ENCODE measurements at regions not wholly inside any gene's neighbourhood (a gene's known extent, or its start where the extent isn't known, plus 50 kb on each side); places are given as distances from the start of the nearest gene placed in this dataset.
"Not testable (repeated sequence)": the region's sequence is repeated elsewhere in the genome, so short reads cannot be mapped to it uniquely, and the experiment has no call there.

DNA sequence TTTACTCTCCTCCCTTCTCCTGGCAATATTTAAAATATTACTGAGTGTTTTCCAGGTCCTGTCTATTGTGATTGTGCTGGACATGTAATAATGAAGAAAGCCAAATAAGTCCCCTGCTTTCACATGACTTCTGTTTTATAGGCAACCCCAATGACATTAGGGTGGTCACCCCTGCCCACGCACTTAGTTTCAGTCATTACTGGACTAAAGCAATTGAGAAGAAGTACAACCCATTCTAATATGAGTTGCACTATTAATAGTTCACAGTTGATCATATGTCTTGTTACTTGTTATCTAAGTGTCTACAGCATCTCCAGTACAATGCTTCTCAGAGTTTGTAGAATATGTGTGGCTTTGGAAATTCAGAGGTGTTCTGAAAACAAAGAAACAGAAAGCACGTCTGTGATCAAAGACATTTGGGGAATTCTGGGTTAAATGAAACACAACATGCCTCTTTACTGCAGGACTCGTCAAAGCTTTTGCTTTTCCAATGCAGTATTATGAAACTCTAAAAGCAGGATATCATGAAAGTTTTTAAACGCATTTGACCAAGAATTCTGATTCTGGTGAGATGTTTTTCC, 789.5 kb downstream of the DHX35 start:
- no peak overlapping the region for H3K27ac ChIP-seq
- no peak for TF ChIP-seq EP300 (IDR thresholded peaks at IDR 0.05)
- WGBS = 89% methylated on average over 4 of the region's 4 CpGs
- H3K4me1 ChIP-seq = no peaks in the 10 kb centered on the region
- H3K9me3 ChIP-seq = peaks cover 9% of the 10 kb centered on the region
- no peaks in the 10 kb centered on the region for H3K36me3 ChIP-seq
- no peak overlapping the region for H3K4me3 ChIP-seq
- no peak for DNase-seq (ENCODE audit: low spot score in 2 of 2)
- H3K27me3 ChIP-seq = no peaks in the 10 kb centered on the region

DNA sequence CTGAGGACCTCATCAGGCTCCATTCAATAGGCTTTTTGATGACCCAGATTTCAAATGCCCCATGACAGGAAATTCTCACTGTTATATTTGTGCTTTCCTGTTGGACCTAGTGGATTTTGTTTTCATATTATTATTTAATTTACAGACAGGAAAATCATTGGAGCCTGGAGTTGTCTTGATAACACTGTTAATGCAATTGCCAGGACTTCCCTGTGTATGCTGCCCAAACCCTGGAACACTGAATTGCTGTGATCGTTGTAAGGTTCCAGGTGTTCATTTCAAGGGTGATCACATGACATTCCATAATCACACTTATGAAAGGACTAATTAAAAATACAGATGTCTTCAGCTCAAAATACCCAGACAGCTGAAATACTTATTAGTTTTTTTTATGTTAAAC, 783.2 kb downstream of the DHX35 start:
- 64% methylated on average over 1 of the region's 1 CpG for WGBS
- Histone ChIP-seq H3K36me3 (no peaks in the 10 kb centered on the region), H3K9me3 (peaks cover 9% of the 10 kb centered on the region), H3K27me3 (no peaks in the 10 kb centered on the region), H3K4me3 (no peak overlapping the region), H3K27ac (no peak overlapping the region), H3K4me1 (no peaks in the 10 kb centered on the region)
- no peak for DNase-seq (ENCODE audit: low spot score in 2 of 2)
- TF ChIP-seq EP300 (IDR thresholded peaks at IDR 0.05) (no peak), POLR2A (IDR thresholded peaks at IDR 0.05) (no peak), POLR2AphosphoS5 (IDR thresholded peaks at IDR 0.05) (no peak), CTCF (IDR thresholded peaks at IDR 0.05) (no peak)

- no peaks in the 10 kb centered on the region for H3K36me3 ChIP-seq
- no peak for TF ChIP-seq POLR2A (IDR thresholded peaks at IDR 0.05)
- 86% methylated on average over 2 of the region's 2 CpGs for WGBS
- H3K4me1 ChIP-seq = no peaks in the 10 kb centered on the region
- H3K4me3 ChIP-seq = no peak overlapping the region
- DNase-seq (ENCODE audit: low spot score in 2 of 2) = no peak
- H3K27ac ChIP-seq = no peak overlapping the region
- no peaks in the 10 kb centered on the region for H3K9me3 ChIP-seq
- H3K27me3 ChIP-seq = no peaks in the 10 kb centered on the region
Observed at GRCh38 chr20:39738651-39739050, 776.5 kb downstream of the DHX35 start.

- Histone ChIP-seq H3K36me3 (no peaks in the 10 kb centered on the region), H3K27me3 (no peaks in the 10 kb centered on the region), H3K27ac (no peak overlapping the region), H3K9me3 (no peaks in the 10 kb centered on the region), H3K4me3 (no peak overlapping the region), H3K4me1 (no peaks in the 10 kb centered on the region)
- 88% methylated on average over 6 of the region's 6 CpGs for WGBS
- no peak for TF ChIP-seq POLR2AphosphoS5 (IDR thresholded peaks at IDR 0.05)
- TF ChIP-seq CTCF (IDR thresholded peaks at IDR 0.05) = no peak
- TF ChIP-seq POLR2A (IDR thresholded peaks at IDR 0.05) = no peak
- TF ChIP-seq EP300 (IDR thresholded peaks at IDR 0.05) = no peak
- DNase-seq (ENCODE audit: low spot score in 2 of 2) = no peak
Observed at GRCh38 chr20:39736434-39737327, 774.5 kb downstream of the DHX35 start.

DNA sequence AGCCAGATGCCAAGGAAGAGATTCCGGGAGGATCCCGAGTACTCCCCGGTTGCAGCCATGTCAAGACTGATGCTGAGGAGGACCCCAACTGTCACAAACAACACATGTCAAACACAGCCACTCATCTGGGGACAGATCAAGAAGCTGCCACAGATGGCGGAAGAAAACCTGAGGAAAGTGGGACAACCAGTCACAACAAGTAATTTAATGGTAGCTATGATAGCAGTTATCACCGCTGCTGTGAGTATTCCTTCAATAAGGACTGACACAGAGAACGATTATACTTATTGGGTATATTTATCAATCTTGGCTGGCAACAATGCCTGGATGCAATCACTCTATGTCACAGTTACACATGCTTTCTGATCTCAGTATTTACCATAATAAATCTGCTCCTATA, 763.4 kb downstream of the DHX35 start:
- H3K27ac ChIP-seq; H3K4me3 ChIP-seq; H3K27me3 ChIP-seq; H3K36me3 ChIP-seq; H3K4me1 ChIP-seq; DNase-seq (ENCODE audit: low spot score in 2 of 2): not testable (repeated sequence)
- H3K9me3 ChIP-seq = peaks cover 16% of the 10 kb centered on the region
- WGBS = 93% methylated on average over 6 of the region's 6 CpGs

- Histone ChIP-seq H3K4me1 (no peaks in the 10 kb centered on the region), H3K36me3 (no peaks in the 10 kb centered on the region), H3K27ac (no peak overlapping the region), H3K9me3 (no peaks in the 10 kb centered on the region), H3K4me3 (no peak overlapping the region), H3K27me3 (no peaks in the 10 kb centered on the region)
- TF ChIP-seq EP300 (IDR thresholded peaks at IDR 0.05) (no peak), POLR2AphosphoS5 (IDR thresholded peaks at IDR 0.05) (no peak), CTCF (IDR thresholded peaks at IDR 0.05) (no peak), POLR2A (IDR thresholded peaks at IDR 0.05) (no peak)
- no peak for DNase-seq (ENCODE audit: low spot score in 2 of 2)
- WGBS = 90% methylated on average over 2 of the region's 2 CpGs
Observed at GRCh38 chr20:39719293-39719692, 757.1 kb downstream of the DHX35 start.
